Panc1 (cell line): ENCODE measurements at regions not wholly inside any gene's neighbourhood (a gene's known extent, or its start where the extent isn't known, plus 50 kb on each side); places are given as distances from the start of the nearest gene placed in this dataset.

Source experiments
- ATAC-seq: fragments of 200-7000 bp; cut with Tn5 transposase; 2 replicates; pipeline ENCODE4 v1.9.1; 2020; ENCODE audit warnings: mild to moderate bottlenecking, moderate library complexity
- BruUV-seq: library from RNA; stranded (reverse); fragments of 400-500 nt; replicated peaks from 2 replicates; lab custom pipeline; 2021; lab: Mats Ljungman, UMichigan
- CTCF ChIA-PET: fragments of 300-600 bp; sonication (Branson Sonifier 250); formaldehyde crosslinking; loops from one replicate; lab custom pipeline; 2022; ENCODE audit warnings: antibody characterized with exemption; lab: Charles Lee
- POLR2A ChIA-PET: fragments of 300-600 bp; sonication (Branson Sonifier 250); formaldehyde crosslinking; loops from one replicate; lab custom pipeline; 2022; ENCODE audit warnings: antibody characterized with exemption; lab: Charles Lee
- DNase-seq: peaks from one replicate; pipeline ENCODE4 v3.0.0-alpha.2; 2010; ENCODE audit warnings: low read depth, low spot score
- H3K27ac ChIP-seq: 2 replicates; pipeline ENCODE4 v1.5.1; 2011; ENCODE audit warnings: mild to moderate bottlenecking, low read length, inconsistent platforms
- H3K27me3 ChIP-seq: fragments of 200-500 bp; sonication (Bioruptor generic); 2 replicates; pipeline ENCODE4 v1.6.0; 2014; ENCODE audit warnings: low read length, inconsistent platforms; ENCODE audit not compliant: control insufficient read depth, insufficient read depth
- H3K36me3 ChIP-seq: fragments of 200-500 bp; sonication (Bioruptor generic); 2 replicates; pipeline ENCODE4 v1.5.1; 2014; ENCODE audit warnings: inconsistent platforms, mild to moderate bottlenecking, low read length, moderate library complexity; ENCODE audit not compliant: control insufficient read depth, insufficient read depth
- H3K4me1 ChIP-seq: 2 replicates; pipeline ENCODE4 v1.5.1; 2011; ENCODE audit warnings: inconsistent platforms, mild to moderate bottlenecking, low read length, moderate library complexity; ENCODE audit not compliant: control insufficient read depth, insufficient read depth
- H3K4me3 ChIP-seq, 2 experiments: 2 replicates each; pipeline ENCODE4 v1.5.1; 2011 to 2012; ENCODE audit warnings: low read depth in 2 of 2, low read length in 2 of 2, mild to moderate bottlenecking in 2 of 2, inconsistent platforms in 1 of 2, moderate library complexity in 1 of 2
- H3K9me3 ChIP-seq: fragments of 200-500 bp; sonication (Bioruptor generic); 2 replicates; pipeline ENCODE4 v1.5.1; 2014; ENCODE audit warnings: low read depth, mild to moderate bottlenecking, inconsistent platforms, low read length, moderate library complexity; ENCODE audit not compliant: control insufficient read depth, insufficient read depth
- POLR2AphosphoS5 ChIP-seq: IDR thresholded peaks from 2 replicates; pipeline ENCODE4 v1.6.1; 2012; ENCODE audit warnings: mild to moderate bottlenecking, low read depth, low read length, moderate library complexity
- SIN3A ChIP-seq: IDR thresholded peaks from 2 replicates; pipeline ENCODE4 v1.6.1; 2012; ENCODE audit warnings: low read depth, mild to moderate bottlenecking, low read length, moderate library complexity, borderline replicate concordance; ENCODE audit not compliant: insufficient read depth
- TCF7L2 ChIP-seq: IDR thresholded peaks from 2 replicates; pipeline ENCODE4 v1.6.1; 2011; ENCODE audit warnings: mild to moderate bottlenecking, low read depth, low read length, inconsistent platforms
- in situ Hi-C: cut with HindIII; loops from 2 replicates; pipeline ENCODE4 v1.10.0; 2016; ENCODE audit warnings: low sequenced_read_pairs, low pct_unique_long_range_greater_than_20kb
- intact Hi-C: fragments of 100-400 bp; cut with micrococcal nuclease; formaldehyde crosslinking; loops from one replicate; pipeline ENCODE4 v1.10.0; 2022; ENCODE audit not compliant: unreplicated experiment
- TF ChIP-seq, protein P1 (sequence below): fragments of 450-650 bp; IDR thresholded peaks from 2 replicates; pipeline ENCODE4 v1.5.1; 2017; ENCODE audit warnings: mild to moderate bottlenecking
- TF ChIP-seq, protein P2 (sequence below), 2 experiments: IDR thresholded peaks; 2 replicates each; pipeline ENCODE4 v1.6.1; 2011 to 2012; ENCODE audit warnings: low read depth in 2 of 2, control low read depth in 1 of 2, low read length in 1 of 2, mild to moderate bottlenecking in 1 of 2, moderate library complexity in 1 of 2; ENCODE audit not compliant: insufficient read depth in 1 of 2

DNA sequence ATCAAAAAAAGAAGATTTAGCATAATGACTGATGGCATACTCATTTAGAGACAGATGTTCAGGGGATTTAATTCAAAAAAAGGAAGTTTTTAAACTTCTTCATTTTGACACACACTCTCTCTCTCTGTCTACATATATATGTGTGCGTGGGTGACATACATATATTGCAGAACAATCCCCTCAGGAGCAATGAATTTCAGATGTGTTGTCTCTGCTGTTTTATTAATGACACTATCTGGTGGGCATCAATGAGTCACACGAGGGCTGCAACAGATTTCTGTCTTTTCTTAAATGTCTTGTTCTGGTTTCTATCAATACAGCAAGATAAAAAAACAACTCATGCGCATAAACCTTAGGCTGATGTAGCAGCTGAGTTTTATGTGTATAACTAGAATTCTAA lies 123.5 kb upstream of the SLCO6A1 start:
- ChIA-PET CTCF (no interaction called here), POLR2A (no interaction called here)
- H3K4me1 ChIP-seq: no peaks in the 10 kb centered on the region
- DNase-seq (no peak), ATAC-seq (no peak)
- no peaks in the 10 kb centered on the region for H3K36me3 ChIP-seq
- H3K27ac ChIP-seq: no peak overlapping the region
- H3K27me3 ChIP-seq: no peaks in the 10 kb centered on the region
- intact Hi-C loops: no loop called here
- TF ChIP-seq, protein P1, sequence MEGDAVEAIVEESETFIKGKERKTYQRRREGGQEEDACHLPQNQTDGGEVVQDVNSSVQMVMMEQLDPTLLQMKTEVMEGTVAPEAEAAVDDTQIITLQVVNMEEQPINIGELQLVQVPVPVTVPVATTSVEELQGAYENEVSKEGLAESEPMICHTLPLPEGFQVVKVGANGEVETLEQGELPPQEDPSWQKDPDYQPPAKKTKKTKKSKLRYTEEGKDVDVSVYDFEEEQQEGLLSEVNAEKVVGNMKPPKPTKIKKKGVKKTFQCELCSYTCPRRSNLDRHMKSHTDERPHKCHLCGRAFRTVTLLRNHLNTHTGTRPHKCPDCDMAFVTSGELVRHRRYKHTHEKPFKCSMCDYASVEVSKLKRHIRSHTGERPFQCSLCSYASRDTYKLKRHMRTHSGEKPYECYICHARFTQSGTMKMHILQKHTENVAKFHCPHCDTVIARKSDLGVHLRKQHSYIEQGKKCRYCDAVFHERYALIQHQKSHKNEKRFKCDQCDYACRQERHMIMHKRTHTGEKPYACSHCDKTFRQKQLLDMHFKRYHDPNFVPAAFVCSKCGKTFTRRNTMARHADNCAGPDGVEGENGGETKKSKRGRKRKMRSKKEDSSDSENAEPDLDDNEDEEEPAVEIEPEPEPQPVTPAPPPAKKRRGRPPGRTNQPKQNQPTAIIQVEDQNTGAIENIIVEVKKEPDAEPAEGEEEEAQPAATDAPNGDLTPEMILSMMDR: no peak
- TF ChIP-seq SIN3A (no peak), POLR2AphosphoS5 (no peak), TCF7L2 (no peak)
- TF ChIP-seq, protein P2, sequence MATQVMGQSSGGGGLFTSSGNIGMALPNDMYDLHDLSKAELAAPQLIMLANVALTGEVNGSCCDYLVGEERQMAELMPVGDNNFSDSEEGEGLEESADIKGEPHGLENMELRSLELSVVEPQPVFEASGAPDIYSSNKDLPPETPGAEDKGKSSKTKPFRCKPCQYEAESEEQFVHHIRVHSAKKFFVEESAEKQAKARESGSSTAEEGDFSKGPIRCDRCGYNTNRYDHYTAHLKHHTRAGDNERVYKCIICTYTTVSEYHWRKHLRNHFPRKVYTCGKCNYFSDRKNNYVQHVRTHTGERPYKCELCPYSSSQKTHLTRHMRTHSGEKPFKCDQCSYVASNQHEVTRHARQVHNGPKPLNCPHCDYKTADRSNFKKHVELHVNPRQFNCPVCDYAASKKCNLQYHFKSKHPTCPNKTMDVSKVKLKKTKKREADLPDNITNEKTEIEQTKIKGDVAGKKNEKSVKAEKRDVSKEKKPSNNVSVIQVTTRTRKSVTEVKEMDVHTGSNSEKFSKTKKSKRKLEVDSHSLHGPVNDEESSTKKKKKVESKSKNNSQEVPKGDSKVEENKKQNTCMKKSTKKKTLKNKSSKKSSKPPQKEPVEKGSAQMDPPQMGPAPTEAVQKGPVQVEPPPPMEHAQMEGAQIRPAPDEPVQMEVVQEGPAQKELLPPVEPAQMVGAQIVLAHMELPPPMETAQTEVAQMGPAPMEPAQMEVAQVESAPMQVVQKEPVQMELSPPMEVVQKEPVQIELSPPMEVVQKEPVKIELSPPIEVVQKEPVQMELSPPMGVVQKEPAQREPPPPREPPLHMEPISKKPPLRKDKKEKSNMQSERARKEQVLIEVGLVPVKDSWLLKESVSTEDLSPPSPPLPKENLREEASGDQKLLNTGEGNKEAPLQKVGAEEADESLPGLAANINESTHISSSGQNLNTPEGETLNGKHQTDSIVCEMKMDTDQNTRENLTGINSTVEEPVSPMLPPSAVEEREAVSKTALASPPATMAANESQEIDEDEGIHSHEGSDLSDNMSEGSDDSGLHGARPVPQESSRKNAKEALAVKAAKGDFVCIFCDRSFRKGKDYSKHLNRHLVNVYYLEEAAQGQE (IDR thresholded peaks at IDR 0.05; ENCODE audit: insufficient read depth in 1 of 2, low read depth in 2 of 2, low read length in 1 of 2): no peak
- no peak overlapping the region for H3K4me3 ChIP-seq
- no peaks in the 10 kb centered on the region for H3K9me3 ChIP-seq
- in situ Hi-C loops: no loop called here
- no TSS peak for BruUV-seq

DNA sequence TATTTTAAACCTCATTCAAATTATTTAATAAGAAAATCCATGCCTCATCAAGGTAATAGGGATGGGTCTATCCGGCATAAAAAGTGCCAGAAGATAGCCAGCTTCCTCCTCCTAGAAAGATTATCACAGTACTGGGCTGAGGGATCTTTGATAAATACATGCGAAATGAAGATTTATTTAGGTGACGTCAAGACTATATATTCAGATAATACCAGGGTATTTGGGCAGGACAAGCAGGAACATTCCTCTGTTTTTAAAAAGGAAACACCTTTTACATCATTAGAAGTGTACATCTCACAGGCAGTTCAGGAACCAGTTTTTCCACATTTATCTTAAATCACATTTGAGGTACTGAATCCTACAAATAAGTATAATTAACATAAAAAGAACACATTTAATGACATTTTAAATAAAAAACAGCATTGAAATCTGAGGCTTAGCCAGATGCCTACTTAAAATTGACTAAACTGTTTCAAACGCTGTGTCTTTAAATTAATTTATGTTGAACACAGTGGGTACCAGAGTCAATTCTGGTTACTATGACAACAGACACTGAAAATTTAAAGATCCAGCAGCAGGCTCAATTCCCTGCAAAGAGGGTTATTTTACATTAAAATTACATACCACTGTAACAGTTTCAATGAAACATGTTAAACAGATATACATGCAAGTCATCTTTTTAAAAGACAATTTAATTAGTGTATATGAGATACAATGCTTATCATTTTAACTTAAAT lies 124.7 kb upstream of the SLCO6A1 start:
- H3K9me3 ChIP-seq: no peaks in the 10 kb centered on the region
- ChIA-PET CTCF (no interaction called here), POLR2A (no interaction called here)
- BruUV-seq: no TSS peak
- H3K27ac ChIP-seq: no peak overlapping the region
- H3K4me1 ChIP-seq: no peaks in the 10 kb centered on the region
- no peaks in the 10 kb centered on the region for H3K27me3 ChIP-seq
- in situ Hi-C loops: no loop called here
- H3K36me3 ChIP-seq: no peaks in the 10 kb centered on the region
- ATAC-seq (no peak), DNase-seq (no peak)
- no peak for TF ChIP-seq TCF7L2
- TF ChIP-seq, protein P2 (IDR thresholded peaks at IDR 0.05; ENCODE audit: insufficient read depth in 1 of 2, low read depth in 2 of 2, low read length in 1 of 2): no peak
- TF ChIP-seq POLR2AphosphoS5: no peak
- H3K4me3 ChIP-seq: no peak overlapping the region
- intact Hi-C loops: no loop called here
